Stimulated activated effector memory CD8-positive, alpha-beta T cell treated with anti-CD3 and anti-CD28 coated beads, Interleukin-12 subunit alpha, Interleukin-12 subunit beta, amount 100 ng/mL, for 72 hours (primary cell): ENCODE measurements at regions not wholly inside any gene's neighbourhood (a gene's known extent, or its start where the extent isn't known, plus 50 kb on each side); places are given as distances from the start of the nearest gene placed in this dataset.

ENCODE experiments used
- ATAC-seq: fragments of 150-1000 bp; cut with Tn5 transposase; 2 replicates; pipeline ENCODE4 v1.10.0; 2021
- DNase-seq, 2 donors: peaks; one replicate each; pipeline ENCODE4 v3.0.0; 2021 to 2022; ENCODE audit warnings: low spot score in 2 of 2
- H3K27ac Mint-ChIP-seq: one replicate; pipeline ENCODE4 v1.8.0; 2022; ENCODE audit warnings: mild to moderate bottlenecking, mixed read lengths
- H3K36me3 Mint-ChIP-seq: one replicate; pipeline ENCODE4 v1.8.0; 2022; ENCODE audit warnings: mild to moderate bottlenecking, mixed read lengths
- H3K4me1 Mint-ChIP-seq: one replicate; pipeline ENCODE4 v1.8.0; 2022; ENCODE audit warnings: mixed read lengths
- H3K4me3 Mint-ChIP-seq: one replicate; pipeline ENCODE4 v1.8.0; 2022; ENCODE audit warnings: mild to moderate bottlenecking, mixed read lengths
- H3K9me3 Mint-ChIP-seq: one replicate; pipeline ENCODE4 v1.8.0; 2022; ENCODE audit warnings: mixed read lengths

GRCh38 chrY:15594179-15594578 is 1069.8 kb downstream of the NLGN4Y start:
- ATAC-seq (no peak), DNase-seq (no peak)
- Mint-ChIP-seq H3K4me1 (no peaks in the 10 kb centered on the region), H3K4me3 (no peak overlapping the region), H3K36me3 (no peaks in the 10 kb centered on the region), H3K27ac (no peak overlapping the region), H3K9me3 (no peaks in the 10 kb centered on the region)

GRCh38 chrY:15600565-15600964 is 1076.2 kb downstream of the NLGN4Y start:
- DNase-seq (no peak), ATAC-seq (no peak)
- Mint-ChIP-seq H3K27ac (no peak overlapping the region), H3K9me3 (no peaks in the 10 kb centered on the region), H3K4me3 (no peak overlapping the region), H3K4me1 (no peaks in the 10 kb centered on the region), H3K36me3 (no peaks in the 10 kb centered on the region)

GRCh38 chrY:15624370-15624769 is 1100.0 kb downstream of the NLGN4Y start:
- H3K9me3 Mint-ChIP-seq, result peaks cover 9% of the 10 kb centered on the region
- H3K27ac Mint-ChIP-seq, result no peak overlapping the region
- no peak overlapping the region for H3K4me3 Mint-ChIP-seq
- H3K4me1 Mint-ChIP-seq, result no peaks in the 10 kb centered on the region
- no peaks in the 10 kb centered on the region for H3K36me3 Mint-ChIP-seq
- no peak for DNase-seq
- ATAC-seq, result no peak

GRCh38 chrY:15624928-15625327 is 1100.6 kb downstream of the NLGN4Y start:
- H3K27ac Mint-ChIP-seq, result no peak overlapping the region
- ATAC-seq (no peak), DNase-seq (no peak)
- no peak overlapping the region for H3K4me3 Mint-ChIP-seq
- H3K9me3 Mint-ChIP-seq, result peaks cover 5% of the 10 kb centered on the region
- H3K36me3 Mint-ChIP-seq, result no peaks in the 10 kb centered on the region
- no peaks in the 10 kb centered on the region for H3K4me1 Mint-ChIP-seq

GRCh38 chrY:15648198-15648597 is 1123.9 kb downstream of the NLGN4Y start:
- Mint-ChIP-seq H3K4me1 (no peaks in the 10 kb centered on the region), H3K36me3 (no peaks in the 10 kb centered on the region), H3K4me3 (no peak overlapping the region), H3K27ac (no peak overlapping the region), H3K9me3 (peaks cover 4% of the 10 kb centered on the region)
- DNase-seq (no peak), ATAC-seq (no peak)

- ATAC-seq (no peak), DNase-seq (no peak)
- Mint-ChIP-seq H3K4me1 (no peaks in the 10 kb centered on the region), H3K36me3 (no peaks in the 10 kb centered on the region), H3K27ac (no peak overlapping the region), H3K9me3 (peaks cover 7% of the 10 kb centered on the region), H3K4me3 (no peak overlapping the region)
Measured at GRCh38 chrY:15650056-15650455, 1125.7 kb downstream of the NLGN4Y start.

GRCh38 chrY:15688531-15688930 is 1164.2 kb downstream of the NLGN4Y start:
- no peak overlapping the region for H3K4me3 Mint-ChIP-seq
- H3K9me3 Mint-ChIP-seq, result no peaks in the 10 kb centered on the region
- H3K4me1 Mint-ChIP-seq, result no peaks in the 10 kb centered on the region
- ATAC-seq (no peak), DNase-seq (no peak)
- no peaks in the 10 kb centered on the region for H3K36me3 Mint-ChIP-seq
- H3K27ac Mint-ChIP-seq, result no peak overlapping the region

- Mint-ChIP-seq H3K36me3 (no peaks in the 10 kb centered on the region), H3K9me3 (no peaks in the 10 kb centered on the region), H3K4me3 (no peak overlapping the region), H3K4me1 (no peaks in the 10 kb centered on the region), H3K27ac (no peak overlapping the region)
- DNase-seq, result no peak
- no peak for ATAC-seq
Measured at GRCh38 chrY:15689994-15690393, 1165.7 kb downstream of the NLGN4Y start.

GRCh38 chrY:15702131-15702530 is 1177.8 kb downstream of the NLGN4Y start:
- no peaks in the 10 kb centered on the region for H3K36me3 Mint-ChIP-seq
- DNase-seq (no peak), ATAC-seq (no peak)
- no peak overlapping the region for H3K27ac Mint-ChIP-seq
- no peak overlapping the region for H3K4me3 Mint-ChIP-seq
- H3K4me1 Mint-ChIP-seq, result no peaks in the 10 kb centered on the region
- peaks cover 3% of the 10 kb centered on the region for H3K9me3 Mint-ChIP-seq

GRCh38 chrY:15704906-15705305 is 1180.6 kb downstream of the NLGN4Y start:
- Mint-ChIP-seq H3K4me3 (no peak overlapping the region), H3K4me1 (no peaks in the 10 kb centered on the region), H3K36me3 (no peaks in the 10 kb centered on the region), H3K9me3 (peaks cover 6% of the 10 kb centered on the region), H3K27ac (no peak overlapping the region)
- DNase-seq, result no peak
- no peak for ATAC-seq

- DNase-seq (no peak), ATAC-seq (no peak)
- Mint-ChIP-seq H3K36me3 (no peaks in the 10 kb centered on the region), H3K9me3 (peaks cover 9% of the 10 kb centered on the region), H3K27ac (no peak overlapping the region), H3K4me3 (no peak overlapping the region), H3K4me1 (no peaks in the 10 kb centered on the region)
Measured at GRCh38 chrY:15749533-15750433, 1225.5 kb downstream of the NLGN4Y start.

- Mint-ChIP-seq H3K4me1 (no peaks in the 10 kb centered on the region), H3K4me3 (no peak overlapping the region), H3K27ac (no peak overlapping the region), H3K9me3 (peaks cover 7% of the 10 kb centered on the region), H3K36me3 (no peaks in the 10 kb centered on the region)
- DNase-seq (no peak), ATAC-seq (no peak)
Measured at GRCh38 chrY:15751001-15751400, 1226.7 kb downstream of the NLGN4Y start.

GRCh38 chrY:15756266-15756665 is 1231.9 kb downstream of the NLGN4Y start:
- DNase-seq (no peak), ATAC-seq (no peak)
- Mint-ChIP-seq H3K4me3 (no peak overlapping the region), H3K4me1 (no peaks in the 10 kb centered on the region), H3K36me3 (no peaks in the 10 kb centered on the region), H3K9me3 (peaks cover 3% of the 10 kb centered on the region), H3K27ac (no peak overlapping the region)

- no peaks in the 10 kb centered on the region for H3K4me1 Mint-ChIP-seq
Measured at GRCh38 chrY:15773579-15773978, 1249.2 kb downstream of the NLGN4Y start.

GRCh38 chrY:15775880-15776279 is 1251.6 kb downstream of the NLGN4Y start:
- H3K9me3 Mint-ChIP-seq, result peaks cover 3% of the 10 kb centered on the region
- no peak overlapping the region for H3K27ac Mint-ChIP-seq
- no peaks in the 10 kb centered on the region for H3K36me3 Mint-ChIP-seq
- ATAC-seq, result no peak
- no peak overlapping the region for H3K4me3 Mint-ChIP-seq
- H3K4me1 Mint-ChIP-seq, result no peaks in the 10 kb centered on the region
- DNase-seq, result no peak

More at GRCh38 chrY:15773579-15773978, 1249.2 kb downstream of the NLGN4Y start:
- Mint-ChIP-seq H3K27ac (no peak overlapping the region), H3K36me3 (no peaks in the 10 kb centered on the region), H3K4me3 (no peak overlapping the region), H3K9me3 (no peaks in the 10 kb centered on the region)
- DNase-seq (no peak), ATAC-seq (no peak)

- no peak overlapping the region for H3K4me3 Mint-ChIP-seq
- no peak for DNase-seq
- H3K4me1 Mint-ChIP-seq, result no peaks in the 10 kb centered on the region
- H3K36me3 Mint-ChIP-seq, result no peaks in the 10 kb centered on the region
- no peak overlapping the region for H3K27ac Mint-ChIP-seq
- ATAC-seq, result no peak
- H3K9me3 Mint-ChIP-seq, result peaks cover 3% of the 10 kb centered on the region
Measured at GRCh38 chrY:15779891-15780290, 1255.6 kb downstream of the NLGN4Y start.
